Endothelial cell of umbilical vein (primary cell): ENCODE measurements at regions not wholly inside any gene's neighbourhood (a gene's known extent, or its start where the extent isn't known, plus 50 kb on each side); places are given as distances from the start of the nearest gene placed in this dataset.

Experiments used
- BruUV-seq: library from RNA; stranded (reverse); fragments of 400-500 nt; replicated peaks from 2 replicates; lab custom pipeline; 2021; lab: Mats Ljungman, UMichigan
- CTCF ChIA-PET: fragments of 300-600, 350-600 bp; sonication (Branson Sonifier 250); formaldehyde crosslinking; loops from one replicate; lab custom pipeline; 2021; ENCODE audit warnings: antibody characterized with exemption, inconsistent platforms; lab: Charles Lee
- POLR2A ChIA-PET: fragments of 300-600, 350-600 bp; sonication (Branson Sonifier 250); formaldehyde crosslinking; loops from one replicate; lab custom pipeline; 2021; ENCODE audit warnings: antibody characterized with exemption, inconsistent platforms; lab: Charles Lee
- DNase-seq: peaks from one replicate; pipeline ENCODE4 v3.0.0-alpha.2; 2011; ENCODE audit warnings: low read depth, low spot score
- FAIRE-seq: peaks from 2 replicates; lab custom pipeline; 2011; peaks lifted over from hg19 to GRCh38; lab: Jason Lieb, UNC
- H2AFZ ChIP-seq: 2 replicates; pipeline ENCODE4 v1.6.0; 2012; ENCODE audit warnings: low read depth, low read length, control low read depth, inconsistent platforms
- H3K27ac ChIP-seq: 2 replicates; pipeline ENCODE4 v1.5.1; 2011; ENCODE audit warnings: low read depth, mild to moderate bottlenecking, control low read depth, low read length, moderate library complexity; ENCODE audit not compliant: insufficient read depth
- H3K27me3 ChIP-seq, 2 experiments: 2 replicates each; pipeline versions ENCODE4 v1.6.0 to v1.6.1; 2011; ENCODE audit warnings: low read length in 2 of 2, mixed read lengths in 1 of 2; ENCODE audit not compliant: control insufficient read depth in 2 of 2, insufficient read depth in 2 of 2
- H3K36me3 ChIP-seq, 2 experiments: 2 replicates in 1 of 2; 3 replicates in 1 of 2; pipeline ENCODE4 v1.5.1; 2011; ENCODE audit warnings: low read length in 2 of 2, mild to moderate bottlenecking in 1 of 2, moderate library complexity in 1 of 2; ENCODE audit not compliant: control insufficient read depth in 2 of 2, insufficient read depth in 2 of 2; ENCODE audit errors: extremely low read depth in 1 of 2
- H3K4me1 ChIP-seq: 3 replicates; pipeline ENCODE4 v1.5.1; 2011; ENCODE audit warnings: mild to moderate bottlenecking, low read length; ENCODE audit not compliant: control insufficient read depth, insufficient read depth; ENCODE audit errors: extremely low read depth
- H3K4me2 ChIP-seq: 2 replicates; pipeline ENCODE4 v1.6.1; 2011; ENCODE audit warnings: low read length, control low read depth, mixed read lengths; ENCODE audit not compliant: insufficient read depth
- H3K4me3 ChIP-seq, 3 experiments: fragments of 200-600 bp in 1 of 3; sonication (generic), shearing (Covaris generic) in 1 of 3; replicated peaks in 1 of 3; 2 replicates each; pipeline ENCODE4 v1.5.1; 2011 to 2016; ENCODE audit warnings: control low read depth in 3 of 3, low read length in 3 of 3, mild to moderate bottlenecking in 2 of 3, inconsistent platforms in 1 of 3, low read depth in 1 of 3, moderate library complexity in 1 of 3; ENCODE audit not compliant: insufficient read depth in 1 of 3
- H3K79me2 ChIP-seq: 2 replicates; pipeline ENCODE4 v1.6.0; 2012; ENCODE audit warnings: low read length, inconsistent platforms; ENCODE audit not compliant: control insufficient read depth, insufficient read depth
- H3K9ac ChIP-seq: replicated peaks from 2 replicates; pipeline ENCODE3; 2011; ENCODE audit warnings: low read length, control low read depth; ENCODE audit not compliant: insufficient read depth; ENCODE audit errors: extremely low read depth
- H3K9me1 ChIP-seq: replicated peaks from 3 replicates; pipeline ENCODE4 v1.6.0; 2011; ENCODE audit warnings: mild to moderate bottlenecking, low read length; ENCODE audit not compliant: control insufficient read depth, insufficient read depth; ENCODE audit errors: extremely low read depth
- H3K9me3 ChIP-seq: replicated peaks from 2 replicates; pipeline ENCODE4 v1.5.1; 2012; ENCODE audit warnings: low read length, inconsistent platforms; ENCODE audit not compliant: control insufficient read depth, insufficient read depth
- H4K20me1 ChIP-seq: replicated peaks from 2 replicates; pipeline ENCODE3; 2011; ENCODE audit warnings: mild to moderate bottlenecking, low read length; ENCODE audit not compliant: control insufficient read depth, insufficient read depth; ENCODE audit errors: extremely low read depth
- CTCF ChIP-seq, 2 donors: IDR thresholded peaks; 1 replicate in 1 of 2; 2 replicates in 1 of 2; pipeline ENCODE4 v1.5.1; 2011; ENCODE audit warnings: low read length in 2 of 2, mild to moderate bottlenecking in 2 of 2, moderate library complexity in 2 of 2, control low read depth in 1 of 2, inconsistent platforms in 1 of 2, low read depth in 1 of 2; ENCODE audit not compliant: insufficient read depth in 1 of 2; ENCODE audit errors: extremely low read depth in 1 of 2
- EZH2 ChIP-seq: IDR thresholded peaks from 2 replicates; pipeline ENCODE4 v1.6.1; 2012; ENCODE audit warnings: borderline replicate concordance, low read depth, mild to moderate bottlenecking, moderate library complexity, low read length, inconsistent platforms; ENCODE audit not compliant: severe bottlenecking
- FOS ChIP-seq: IDR thresholded peaks from 2 replicates; pipeline ENCODE4 v1.6.1; 2011; ENCODE audit warnings: mild to moderate bottlenecking, low read length, moderate library complexity, borderline replicate concordance; ENCODE audit not compliant: insufficient read depth
- GATA2 ChIP-seq: IDR thresholded peaks from 2 replicates; pipeline ENCODE4 v1.7.0; 2011; ENCODE audit warnings: low read depth, mild to moderate bottlenecking, moderate library complexity, mixed read lengths, low read length; ENCODE audit not compliant: insufficient read length, insufficient read depth
- JUN ChIP-seq: IDR thresholded peaks from 2 replicates; pipeline ENCODE4 v1.6.1; 2011; ENCODE audit warnings: borderline replicate concordance, low read depth; ENCODE audit not compliant: insufficient read length, insufficient read depth
- MAX ChIP-seq: IDR thresholded peaks from 2 replicates; pipeline ENCODE4 v1.6.1; 2011; ENCODE audit not compliant: insufficient read depth, insufficient read length
- MYC ChIP-seq: IDR thresholded peaks from one replicate; pipeline ENCODE4 v1.6.1; 2011; ENCODE audit warnings: mild to moderate bottlenecking, low read depth, low read length
- POLR2A ChIP-seq: IDR thresholded peaks from 2 replicates; pipeline ENCODE4 v1.6.1; 2012; ENCODE audit warnings: low read depth, mild to moderate bottlenecking, control low read depth, low read length
- POLR2AphosphoS5 ChIP-seq: IDR thresholded peaks from 2 replicates; pipeline ENCODE4 v1.6.1; 2012; ENCODE audit warnings: low read depth, mild to moderate bottlenecking, control low read depth, low read length, moderate library complexity; ENCODE audit not compliant: insufficient read depth
- dilution Hi-C: fragments of 300-500 bp; cut with MboI; formaldehyde crosslinking; loops from one replicate; pipeline ENCODE4 v1.15.0; 2019; ENCODE audit warnings: low sequenced_read_pairs; ENCODE audit not compliant: extremely low pct_ligation_motif_present
- intact Hi-C: fragments of 100-400 bp; cut with micrococcal nuclease; formaldehyde crosslinking; loops from one replicate; pipeline ENCODE4 v1.10.0; 2022

- H3K79me2 ChIP-seq, result no peaks in the 10 kb centered on the region
These were observed 614.0 kb upstream of the ID2 start for GRCh38 chr2:8067784-8068336.

More at GRCh38 chr2:8067784-8068336, 614.0 kb upstream of the ID2 start:
- Histone ChIP-seq H3K9me3 (no peaks in the 10 kb centered on the region), H3K4me1 (no peaks in the 10 kb centered on the region), H3K36me3 (no peaks in the 10 kb centered on the region), H3K4me3 (no peak overlapping the region), H2AFZ (no peak overlapping the region), H3K9me1 (no peaks in the 10 kb centered on the region), H3K4me2 (no peak overlapping the region), H3K9ac (no peak overlapping the region), H3K27me3 (no peaks in the 10 kb centered on the region), H4K20me1 (no peaks in the 10 kb centered on the region), H3K27ac (no peak overlapping the region)
- no peak for DNase-seq
- ChIA-PET POLR2A (no interaction called here), CTCF (no interaction called here)
- BruUV-seq, result no TSS peak
- dilution Hi-C loops, result no loop called here
- intact Hi-C loops, result no loop called here
- FAIRE-seq, result no peak
- TF ChIP-seq MYC, result no peak
- TF ChIP-seq JUN, result no peak
- no peak for TF ChIP-seq FOS
- TF ChIP-seq CTCF (IDR thresholded peaks at IDR 0.05; ENCODE audit: extremely low read depth in 1 of 2, insufficient read depth in 1 of 2, low read depth in 1 of 2, low read length in 2 of 2), result no peak
- no peak for TF ChIP-seq MAX
- no peak for TF ChIP-seq GATA2
- no peak for TF ChIP-seq EZH2
- TF ChIP-seq POLR2A, result no peak
- no peak for TF ChIP-seq POLR2AphosphoS5
